ENCODE measurements at regions not wholly inside any gene's neighbourhood (a gene's known extent, or its start where the extent isn't known, plus 50 kb on each side); places are given as distances from the start of the nearest gene placed in this dataset.

DNA sequence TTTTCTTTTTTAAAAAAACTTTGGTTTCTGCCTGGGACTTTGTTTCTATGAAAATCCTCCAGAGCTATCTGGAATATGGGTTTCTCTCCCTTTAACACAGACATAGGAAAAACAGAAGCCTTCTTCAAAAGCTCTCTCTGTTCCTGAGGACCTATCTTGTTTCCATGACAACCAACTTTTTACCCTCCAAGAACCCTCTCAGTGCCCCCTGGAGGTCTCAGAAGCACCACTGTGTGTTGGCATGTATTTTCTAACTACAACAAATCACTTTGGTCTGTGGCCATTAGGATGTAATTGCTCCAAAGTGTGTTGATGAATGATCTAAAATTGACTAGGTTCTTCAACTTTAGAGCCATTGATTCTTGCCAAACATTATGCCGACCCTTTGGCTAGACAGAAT is 1331.6 kb downstream of the ADGRL3 start:
- TF ChIP-seq, protein P1, sequence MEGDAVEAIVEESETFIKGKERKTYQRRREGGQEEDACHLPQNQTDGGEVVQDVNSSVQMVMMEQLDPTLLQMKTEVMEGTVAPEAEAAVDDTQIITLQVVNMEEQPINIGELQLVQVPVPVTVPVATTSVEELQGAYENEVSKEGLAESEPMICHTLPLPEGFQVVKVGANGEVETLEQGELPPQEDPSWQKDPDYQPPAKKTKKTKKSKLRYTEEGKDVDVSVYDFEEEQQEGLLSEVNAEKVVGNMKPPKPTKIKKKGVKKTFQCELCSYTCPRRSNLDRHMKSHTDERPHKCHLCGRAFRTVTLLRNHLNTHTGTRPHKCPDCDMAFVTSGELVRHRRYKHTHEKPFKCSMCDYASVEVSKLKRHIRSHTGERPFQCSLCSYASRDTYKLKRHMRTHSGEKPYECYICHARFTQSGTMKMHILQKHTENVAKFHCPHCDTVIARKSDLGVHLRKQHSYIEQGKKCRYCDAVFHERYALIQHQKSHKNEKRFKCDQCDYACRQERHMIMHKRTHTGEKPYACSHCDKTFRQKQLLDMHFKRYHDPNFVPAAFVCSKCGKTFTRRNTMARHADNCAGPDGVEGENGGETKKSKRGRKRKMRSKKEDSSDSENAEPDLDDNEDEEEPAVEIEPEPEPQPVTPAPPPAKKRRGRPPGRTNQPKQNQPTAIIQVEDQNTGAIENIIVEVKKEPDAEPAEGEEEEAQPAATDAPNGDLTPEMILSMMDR (IDR thresholded peaks at IDR 0.05), result no peak
- TF ChIP-seq POLR2A (IDR thresholded peaks at IDR 0.05) (no peak), POLR2AphosphoS5 (IDR thresholded peaks at IDR 0.05) (no peak), EP300 (IDR thresholded peaks at IDR 0.05) (no peak)
